B cell (primary cell): ENCODE measurements at regions not wholly inside any gene's neighbourhood (a gene's known extent, or its start where the extent isn't known, plus 50 kb on each side); places are given as distances from the start of the nearest gene placed in this dataset.

Source experiments
- ATAC-seq: fragments of 200-7000 bp; cut with Tn5 transposase; one replicate; pipeline ENCODE4 v1.10.0; 2021; ENCODE audit warnings: low read depth, mild to moderate bottlenecking, moderate number of reproducible peaks, moderate library complexity
- CTCF ChIA-PET: fragments of 350-600 bp; sonication (Branson Sonifier 250); formaldehyde crosslinking; loops from one replicate; lab custom pipeline; 2021; ENCODE audit warnings: antibody characterized with exemption, inconsistent platforms; lab: Charles Lee
- POLR2A ChIA-PET: fragments of 350-600 bp; sonication (Branson Sonifier 250); formaldehyde crosslinking; loops from one replicate; lab custom pipeline; 2021; ENCODE audit warnings: antibody characterized with exemption; lab: Charles Lee
- DNase-seq: peaks from one replicate; pipeline ENCODE4 v3.0.0; 2013
- H2AFZ ChIP-seq: 2 replicates; pipeline ENCODE4 v1.6.1; 2012; ENCODE audit warnings: mild to moderate bottlenecking, low read depth, low read length; ENCODE audit not compliant: insufficient read depth, poor library complexity, severe bottlenecking
- H3K27ac ChIP-seq, 2 donors: 1 replicate in 1 of 2; 2 replicates in 1 of 2; pipeline ENCODE4 v1.5.1; 2012 to 2013; ENCODE audit warnings: low read length in 2 of 2, mild to moderate bottlenecking in 2 of 2, moderate library complexity in 1 of 2
- H3K27me3 ChIP-seq, 4 experiments: fragments of 200-600 bp in 1 of 4; sonication (generic) in 1 of 4; replicated peaks in 1 of 4; 1 replicate in 2 of 4; 2 replicates in 2 of 4; pipeline versions ENCODE4 v1.6.1 to v1.7.0; 2013 to 2016; ENCODE audit warnings: low read length in 3 of 4, mild to moderate bottlenecking in 2 of 4, mixed read lengths in 1 of 4, moderate library complexity in 1 of 4; ENCODE audit not compliant: insufficient read depth in 4 of 4, control insufficient read depth in 3 of 4; ENCODE audit errors: control extremely low read depth in 1 of 4
- H3K36me3 ChIP-seq, 2 experiments: replicated peaks in 1 of 2; 1 replicate in 1 of 2; 2 replicates in 1 of 2; pipeline versions ENCODE4 v1.6.1 to v1.7.1; 2013; ENCODE audit warnings: low read length in 1 of 2; ENCODE audit not compliant: insufficient read depth in 2 of 2, control insufficient read depth in 1 of 2; ENCODE audit errors: control extremely low read depth in 1 of 2, extremely low read depth in 1 of 2
- H3K4me1 ChIP-seq, 2 donors: fragments of 200-600 bp in 1 of 2; sonication (generic) in 1 of 2; 1 replicate in 1 of 2; 2 replicates in 1 of 2; pipeline versions ENCODE4 v1.5.1 to v1.6.1; 2013 to 2017; ENCODE audit warnings: low read length in 2 of 2; ENCODE audit not compliant: control insufficient read depth in 2 of 2, insufficient read depth in 2 of 2
- H3K4me2 ChIP-seq: replicated peaks from 2 replicates; pipeline ENCODE3; 2012; ENCODE audit warnings: mild to moderate bottlenecking, low read depth, low read length; ENCODE audit not compliant: poor library complexity, severe bottlenecking
- H3K4me3 ChIP-seq, 5 experiments: fragments of 200-600 bp in 1 of 5; sonication (generic) in 1 of 5; 1 replicate in 3 of 5; 2 replicates in 2 of 5; pipeline versions ENCODE4 v1.5.1 to v1.7.0; 2011 to 2016; ENCODE audit warnings: low read length in 4 of 5, mild to moderate bottlenecking in 4 of 5, low read depth in 2 of 5, control low read depth in 1 of 5, moderate library complexity in 1 of 5; ENCODE audit not compliant: insufficient read depth in 1 of 5; ENCODE audit errors: control extremely low read depth in 1 of 5, extremely low read depth in 1 of 5
- H3K79me2 ChIP-seq: fragments of 200-600 bp; sonication (generic); one replicate; pipeline ENCODE4 v1.6.0; 2016; ENCODE audit warnings: low read length; ENCODE audit not compliant: control insufficient read depth, insufficient read depth
- H3K9ac ChIP-seq: fragments of 200-600 bp; sonication (generic); 2 replicates; pipeline ENCODE4 v1.6.1; 2017; ENCODE audit warnings: mild to moderate bottlenecking, low read length, moderate library complexity
- H3K9me3 ChIP-seq, 3 donors: one replicate each; pipeline versions ENCODE4 v1.6.1 to v1.7.1; 2013; ENCODE audit warnings: low read length in 2 of 3; ENCODE audit not compliant: control insufficient read depth in 2 of 3, insufficient read depth in 1 of 3; ENCODE audit errors: control extremely low read depth in 1 of 3
- H4K20me1 ChIP-seq: 2 replicates; pipeline ENCODE4 v1.6.0; 2012; ENCODE audit warnings: mild to moderate bottlenecking, low read length; ENCODE audit not compliant: insufficient read depth, control insufficient read depth, poor library complexity, severe bottlenecking
- H3K27ac Mint-ChIP-seq: one replicate; pipeline ENCODE4 v1.8.0; 2021; ENCODE audit warnings: mixed read lengths
- H3K27me3 Mint-ChIP-seq: one replicate; pipeline ENCODE4 v1.8.0; 2021; ENCODE audit warnings: mixed read lengths
- H3K4me1 Mint-ChIP-seq: one replicate; pipeline ENCODE4 v1.8.0; 2021; ENCODE audit warnings: mixed read lengths
- H3K4me3 Mint-ChIP-seq: one replicate; pipeline ENCODE4 v1.8.0; 2021; ENCODE audit warnings: mixed read lengths
- H3K9me3 Mint-ChIP-seq: one replicate; pipeline ENCODE4 v1.8.0; 2022; ENCODE audit warnings: mixed read lengths; ENCODE audit not compliant: insufficient read depth
- CTCF ChIP-seq: fragments of 200-600 bp; IDR thresholded peaks from one replicate; pipeline ENCODE4 v1.8.0; 2022; ENCODE audit warnings: antibody characterized with exemption, mild to moderate bottlenecking
- EZH2 ChIP-seq: IDR thresholded peaks from 2 replicates; pipeline ENCODE4 v1.6.1; 2012; ENCODE audit warnings: borderline replicate concordance, low read depth, mild to moderate bottlenecking, moderate library complexity, low read length; ENCODE audit not compliant: insufficient read depth, poor library complexity, severe bottlenecking
- WGBS: methylation state at CpG from one replicate; pipeline ENCODE4 v1.1.5; 2013; ENCODE audit warnings: missing lambda C conversion rate; ENCODE audit not compliant: insufficient coverage; 5-methylcytosine and 5-hydroxymethylcytosine counted together
- intact Hi-C: fragments of 100-400 bp; cut with micrococcal nuclease; formaldehyde crosslinking; loops from one replicate; pipeline ENCODE4 v1.10.0; 2022

GRCh38 chr14:97539884-97540283, 742.7 kb downstream of the VRK1 start:
- Histone ChIP-seq H2AFZ (no peak overlapping the region), H3K4me2 (no peak overlapping the region), H3K9ac (no peak overlapping the region), H3K36me3 (no peaks in the 10 kb centered on the region), H3K27me3 (no peaks in the 10 kb centered on the region), H3K27ac (no peak overlapping the region), H3K79me2 (no peaks in the 10 kb centered on the region), H4K20me1 (no peaks in the 10 kb centered on the region), H3K9me3 (peaks cover 0 to 13% (median 0%) of the 10 kb centered on the region in 3 donors), H3K4me3 (no peak overlapping the region), H3K4me1 (no peaks in the 10 kb centered on the region)
- CTCF ChIA-PET: no interaction called here
- Mint-ChIP-seq H3K4me3 (no peak overlapping the region), H3K4me1 (no peaks in the 10 kb centered on the region), H3K27ac (no peak overlapping the region), H3K27me3 (no peaks in the 10 kb centered on the region), H3K9me3 (no peaks in the 10 kb centered on the region)
- intact Hi-C loops: no loop called here
- DNase-seq (no peak), ATAC-seq (no peak)
- TF ChIP-seq EZH2 (no peak), CTCF (no peak)
- WGBS: 66% methylated on average over 2 of the region's 3 CpGs
- POLR2A ChIA-PET: no interaction called here

- Histone ChIP-seq H3K27me3 (no peaks in the 10 kb centered on the region), H3K36me3 (no peaks in the 10 kb centered on the region), H3K4me1 (no peaks in the 10 kb centered on the region), H3K9me3 (peaks cover 0 to 14% (median 0%) of the 10 kb centered on the region in 3 donors), H3K27ac (no peak overlapping the region), H2AFZ (no peak overlapping the region), H3K9ac (no peak overlapping the region), H3K79me2 (no peaks in the 10 kb centered on the region), H3K4me2 (no peak overlapping the region), H4K20me1 (no peaks in the 10 kb centered on the region), H3K4me3 (no peak overlapping the region)
- no peak for DNase-seq
- 60% methylated on average over 3 of the region's 5 CpGs for WGBS
- Mint-ChIP-seq H3K4me3 (no peak overlapping the region), H3K9me3 (no peaks in the 10 kb centered on the region), H3K27ac (no peak overlapping the region), H3K4me1 (no peaks in the 10 kb centered on the region), H3K27me3 (no peaks in the 10 kb centered on the region)
- CTCF ChIA-PET: no interaction called here
- TF ChIP-seq CTCF (no peak), EZH2 (no peak)
- intact Hi-C loops: no loop called here
- no peak for ATAC-seq
- POLR2A ChIA-PET: no interaction called here
Observed at GRCh38 chr14:97543221-97543620, 746.0 kb downstream of the VRK1 start.
